ENCODE measurements at regions not wholly inside any gene's neighbourhood (a gene's known extent, or its start where the extent isn't known, plus 50 kb on each side); places are given as distances from the start of the nearest gene placed in this dataset.

DNA sequence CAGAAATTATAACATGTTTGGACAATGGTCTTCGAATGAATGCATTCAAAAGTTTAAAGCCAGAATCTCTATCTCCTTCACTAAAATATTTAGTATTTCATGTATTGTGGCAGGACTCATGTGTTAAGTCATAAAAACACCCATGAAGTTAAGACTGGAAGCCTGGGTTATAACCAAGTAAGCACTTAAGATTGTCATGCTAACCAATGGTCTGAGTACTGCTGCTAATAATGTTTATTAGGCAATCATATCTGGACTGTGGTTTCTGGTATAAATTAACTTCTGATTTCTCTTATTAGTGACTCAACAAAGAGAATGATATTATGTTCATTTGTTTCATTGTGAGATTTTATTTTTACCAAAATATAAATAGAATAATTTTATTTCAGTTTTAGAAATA is 297.9 kb upstream of the EDIL3 start:
- Mint-ChIP-seq H3K9me3 (no peaks in the 10 kb centered on the region), H3K4me3 (no peak overlapping the region), H3K27me3 (no peaks in the 10 kb centered on the region), H3K27ac (no peak overlapping the region), H3K4me1 (no peaks in the 10 kb centered on the region)
- DNase-seq (no peak), ATAC-seq (no peak)

DNA sequence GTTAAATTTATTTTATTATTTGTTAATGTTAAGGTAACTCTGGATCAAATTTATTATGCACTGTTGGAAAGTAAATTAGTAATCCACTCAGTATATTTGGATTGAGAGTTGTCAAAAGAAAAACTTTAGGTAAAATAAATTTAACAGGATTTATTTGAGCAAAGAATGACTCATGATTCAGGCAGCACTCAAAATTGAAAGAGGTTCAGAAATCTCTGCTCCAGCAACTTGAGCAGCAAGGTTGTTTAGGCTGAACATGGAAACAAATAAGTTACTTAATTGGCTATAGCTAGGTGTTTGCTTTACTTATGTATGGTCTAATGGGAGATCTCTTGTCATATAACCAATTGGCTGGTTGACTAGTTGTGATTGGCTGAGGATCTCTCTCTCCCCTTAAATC is 296.2 kb upstream of the EDIL3 start:
- ATAC-seq = no peak
- no peaks in the 10 kb centered on the region for H3K27me3 Mint-ChIP-seq
- H3K9me3 Mint-ChIP-seq = no peaks in the 10 kb centered on the region
- H3K27ac Mint-ChIP-seq = no peak overlapping the region
- DNase-seq = no peak
- H3K4me1 Mint-ChIP-seq = no peaks in the 10 kb centered on the region
- no peak overlapping the region for H3K4me3 Mint-ChIP-seq

GRCh38 chr5:84673785-84674184 is 289.1 kb upstream of the EDIL3 start:
- Mint-ChIP-seq H3K4me1 (no peaks in the 10 kb centered on the region), H3K9me3 (peaks cover 16 to 23% of the 10 kb centered on the region in 2 donors), H3K27me3 (no peaks in the 10 kb centered on the region), H3K4me3 (no peak overlapping the region), H3K27ac (no peak overlapping the region)
- ATAC-seq (no peak), DNase-seq (no peak)

- DNase-seq = no peak
- Mint-ChIP-seq H3K27me3 (no peaks in the 10 kb centered on the region), H3K27ac (peak overlapping the region in 1 of 2 donors; percentile 30), H3K4me3 (no peak overlapping the region), H3K9me3 (peaks cover 24 to 28% of the 10 kb centered on the region in 2 donors), H3K4me1 (no peaks in the 10 kb centered on the region)
- no peak for ATAC-seq
These were observed 282.9 kb upstream of the EDIL3 start for GRCh38 chr5:84667576-84667975.

DNA sequence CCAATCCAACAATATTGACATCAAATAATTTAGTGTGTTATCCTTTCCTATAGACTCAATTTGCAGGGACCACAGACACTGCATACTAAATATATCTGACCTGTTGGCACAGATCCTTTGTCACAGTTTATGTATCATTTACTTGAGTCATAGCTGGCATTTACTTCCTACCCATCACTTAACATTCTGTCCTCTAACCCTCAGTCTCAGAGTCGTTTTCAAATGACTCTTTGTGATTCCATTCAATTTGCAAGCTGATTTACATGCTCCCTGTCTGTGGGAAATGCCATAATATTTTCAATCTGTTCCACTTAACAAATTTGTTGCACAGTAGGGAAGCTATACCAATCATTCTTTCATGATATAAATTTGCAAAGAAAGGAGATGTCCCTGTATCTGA is 265.7 kb upstream of the EDIL3 start:
- H3K9me3 Mint-ChIP-seq = peaks cover 0 to 5% of the 10 kb centered on the region in 2 donors
- no peak overlapping the region for H3K4me3 Mint-ChIP-seq
- H3K4me1 Mint-ChIP-seq = no peaks in the 10 kb centered on the region

GRCh38 chr5:84647581-84647980 is 262.9 kb upstream of the EDIL3 start:
- no peak for DNase-seq
- no peak overlapping the region for H3K27ac Mint-ChIP-seq
- H3K27me3 Mint-ChIP-seq = peaks cover 6% of the 10 kb centered on the region
- H3K4me1 Mint-ChIP-seq = no peaks in the 10 kb centered on the region
- no peak overlapping the region for H3K4me3 Mint-ChIP-seq
- no peak for ATAC-seq
- H3K9me3 Mint-ChIP-seq = peaks cover 0 to 5% of the 10 kb centered on the region in 2 donors

More for the DNA sequence above, 265.7 kb upstream of the EDIL3 start:
- DNase-seq (no peak), ATAC-seq (no peak)
- Mint-ChIP-seq H3K27ac (no peak overlapping the region), H3K27me3 (no peaks in the 10 kb centered on the region)

DNA sequence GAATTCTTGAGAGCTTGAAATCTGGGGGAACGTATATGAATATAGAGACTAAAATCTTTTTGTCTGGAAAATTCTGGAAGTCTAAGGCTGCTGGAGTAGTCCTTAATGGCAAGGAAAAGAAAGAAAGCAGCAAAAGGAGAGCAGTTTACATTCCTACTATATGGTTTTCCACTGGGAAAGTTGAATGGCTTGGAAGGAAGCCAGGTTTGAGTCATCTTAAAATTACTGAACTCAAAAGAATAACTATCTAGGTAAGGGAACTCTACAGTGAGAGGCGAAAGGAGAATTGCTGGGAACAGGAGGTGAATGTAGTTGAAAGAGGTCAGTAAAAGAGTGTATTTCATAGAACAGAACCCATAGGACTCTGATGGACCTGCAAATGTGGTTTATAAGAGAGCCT is 258.1 kb upstream of the EDIL3 start:
- Mint-ChIP-seq H3K9me3 (peaks cover 0 to 4% of the 10 kb centered on the region in 2 donors), H3K4me1 (no peaks in the 10 kb centered on the region), H3K27me3 (peaks cover 6% of the 10 kb centered on the region), H3K4me3 (no peak overlapping the region), H3K27ac (no peak overlapping the region)
- DNase-seq (no peak), ATAC-seq (no peak)

GRCh38 chr5:84642324-84642723 is 257.6 kb upstream of the EDIL3 start:
- no peak overlapping the region for H3K4me3 Mint-ChIP-seq
- no peak for ATAC-seq
- no peak overlapping the region for H3K27ac Mint-ChIP-seq
- no peaks in the 10 kb centered on the region for H3K9me3 Mint-ChIP-seq
- H3K4me1 Mint-ChIP-seq = no peaks in the 10 kb centered on the region
- DNase-seq = no peak
- peaks cover 6% of the 10 kb centered on the region for H3K27me3 Mint-ChIP-seq

DNA sequence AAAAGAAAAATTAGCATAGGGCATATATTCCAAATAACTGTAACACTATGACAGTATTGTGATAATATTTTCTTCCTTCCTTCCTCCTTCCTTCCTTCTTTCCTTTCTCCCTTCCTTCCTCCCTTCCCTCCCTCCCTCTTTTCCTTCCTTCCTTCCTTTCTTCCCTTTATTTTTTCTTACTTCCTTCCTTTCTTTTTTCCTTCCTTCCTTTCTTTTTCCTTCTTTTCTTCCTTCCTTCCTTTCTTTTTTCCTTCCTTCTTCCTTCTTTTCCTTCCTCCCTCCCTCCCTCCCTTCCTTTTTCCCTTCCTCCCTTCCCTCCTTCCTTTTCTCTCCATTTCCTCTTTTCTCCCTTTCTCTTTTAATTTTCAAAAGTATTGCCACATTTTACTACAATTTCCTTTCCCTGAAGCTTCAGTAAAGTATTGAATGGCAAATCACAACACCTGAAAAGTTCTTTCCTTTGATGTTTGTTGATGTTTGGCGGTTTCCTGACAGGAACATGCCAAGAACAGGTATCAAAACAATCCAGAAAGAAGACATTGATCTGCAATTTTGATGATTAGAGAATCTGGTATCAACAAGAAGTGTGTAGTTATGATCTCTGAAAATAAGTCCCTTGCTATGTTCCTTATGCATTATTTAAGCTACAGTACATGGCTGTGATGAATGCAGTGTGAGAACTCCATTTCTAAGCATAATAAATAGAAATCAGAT is 253.1 kb upstream of the EDIL3 start:
- no peaks in the 10 kb centered on the region for H3K27me3 Mint-ChIP-seq
- H3K9me3 Mint-ChIP-seq = no peaks in the 10 kb centered on the region
- no peak for DNase-seq
- H3K27ac Mint-ChIP-seq = no peak overlapping the region
- no peak overlapping the region for H3K4me3 Mint-ChIP-seq
- no peaks in the 10 kb centered on the region for H3K4me1 Mint-ChIP-seq
- no peak for ATAC-seq

- no peaks in the 10 kb centered on the region for H3K4me1 Mint-ChIP-seq
- H3K9me3 Mint-ChIP-seq = no peaks in the 10 kb centered on the region
- ATAC-seq = peak; percentile 33
- no peak overlapping the region for H3K4me3 Mint-ChIP-seq
- H3K27me3 Mint-ChIP-seq = no peaks in the 10 kb centered on the region
- DNase-seq = no peak
- no peak overlapping the region for H3K27ac Mint-ChIP-seq
These were observed 250.8 kb upstream of the EDIL3 start for GRCh38 chr5:84635235-84636055.

- Mint-ChIP-seq H3K4me1 (no peaks in the 10 kb centered on the region), H3K4me3 (no peak overlapping the region), H3K27me3 (no peaks in the 10 kb centered on the region), H3K9me3 (no peaks in the 10 kb centered on the region), H3K27ac (no peak overlapping the region)
- peak; percentile 37 for ATAC-seq
- DNase-seq = no peak
These were observed 249.6 kb upstream of the EDIL3 start for GRCh38 chr5:84634256-84634655.

- ATAC-seq = no peak
These were observed 247.7 kb upstream of the EDIL3 start for GRCh38 chr5:84632418-84632817.

GRCh38 chr5:84628918-84629317 is 244.2 kb upstream of the EDIL3 start:
- Mint-ChIP-seq H3K4me3 (no peak overlapping the region), H3K4me1 (peaks cover 5% of the 10 kb centered on the region), H3K27ac (no peak overlapping the region), H3K27me3 (no peaks in the 10 kb centered on the region), H3K9me3 (no peaks in the 10 kb centered on the region)
- ATAC-seq (no peak), DNase-seq (no peak)

More at GRCh38 chr5:84632418-84632817, 247.7 kb upstream of the EDIL3 start:
- DNase-seq = no peak
- Mint-ChIP-seq H3K27ac (no peak overlapping the region), H3K4me1 (no peaks in the 10 kb centered on the region), H3K9me3 (no peaks in the 10 kb centered on the region), H3K27me3 (no peaks in the 10 kb centered on the region), H3K4me3 (no peak overlapping the region)

GRCh38 chr5:84623019-84623418 is 238.3 kb upstream of the EDIL3 start:
- no peak for DNase-seq
- Mint-ChIP-seq H3K27me3 (peaks cover 8% of the 10 kb centered on the region), H3K9me3 (no peaks in the 10 kb centered on the region), H3K27ac (no peak overlapping the region), H3K4me1 (peaks cover 8% of the 10 kb centered on the region), H3K4me3 (no peak overlapping the region)
- no peak for ATAC-seq

- H3K4me1 Mint-ChIP-seq = peaks cover 8% of the 10 kb centered on the region
- H3K4me3 Mint-ChIP-seq = no peak overlapping the region
- H3K27ac Mint-ChIP-seq = no peak overlapping the region
- peaks cover 8% of the 10 kb centered on the region for H3K27me3 Mint-ChIP-seq
- no peak for DNase-seq
- no peak for ATAC-seq
- no peaks in the 10 kb centered on the region for H3K9me3 Mint-ChIP-seq
These were observed 237.8 kb upstream of the EDIL3 start for GRCh38 chr5:84622461-84622860.

- no peaks in the 10 kb centered on the region for H3K9me3 Mint-ChIP-seq
- DNase-seq (no peak), ATAC-seq (no peak)
- H3K4me3 Mint-ChIP-seq = no peak overlapping the region
- H3K27ac Mint-ChIP-seq = no peak overlapping the region
- H3K4me1 Mint-ChIP-seq = no peaks in the 10 kb centered on the region
- peaks cover 8% of the 10 kb centered on the region for H3K27me3 Mint-ChIP-seq
These were observed 233.6 kb upstream of the EDIL3 start for GRCh38 chr5:84618262-84618661.

Measured in stimulated activated naive CD8-positive, alpha-beta T cell treated with anti-CD3 and anti-CD28 coated beads, Interleukin-15, amount 100 ng/mL, for 72 hours (primary cell).